Panc1 (cell line): ENCODE measurements at regions not wholly inside any gene's neighbourhood (a gene's known extent, or its start where the extent isn't known, plus 50 kb on each side); places are given as distances from the start of the nearest gene placed in this dataset.

Source experiments
- ATAC-seq: fragments of 200-7000 bp; cut with Tn5 transposase; 2 replicates; pipeline ENCODE4 v1.9.1; 2020; ENCODE audit warnings: mild to moderate bottlenecking, moderate library complexity
- BruUV-seq: library from RNA; stranded (reverse); fragments of 400-500 nt; replicated peaks from 2 replicates; lab custom pipeline; 2021; lab: Mats Ljungman, UMichigan
- CTCF ChIA-PET: fragments of 300-600 bp; sonication (Branson Sonifier 250); formaldehyde crosslinking; loops from one replicate; lab custom pipeline; 2022; ENCODE audit warnings: antibody characterized with exemption; lab: Charles Lee
- POLR2A ChIA-PET: fragments of 300-600 bp; sonication (Branson Sonifier 250); formaldehyde crosslinking; loops from one replicate; lab custom pipeline; 2022; ENCODE audit warnings: antibody characterized with exemption; lab: Charles Lee
- DNase-seq: peaks from one replicate; pipeline ENCODE4 v3.0.0-alpha.2; 2010; ENCODE audit warnings: low read depth, low spot score
- H3K27ac ChIP-seq: 2 replicates; pipeline ENCODE4 v1.5.1; 2011; ENCODE audit warnings: mild to moderate bottlenecking, low read length, inconsistent platforms
- H3K27me3 ChIP-seq: fragments of 200-500 bp; sonication (Bioruptor generic); 2 replicates; pipeline ENCODE4 v1.6.0; 2014; ENCODE audit warnings: low read length, inconsistent platforms; ENCODE audit not compliant: control insufficient read depth, insufficient read depth
- H3K36me3 ChIP-seq: fragments of 200-500 bp; sonication (Bioruptor generic); 2 replicates; pipeline ENCODE4 v1.5.1; 2014; ENCODE audit warnings: inconsistent platforms, mild to moderate bottlenecking, low read length, moderate library complexity; ENCODE audit not compliant: control insufficient read depth, insufficient read depth
- H3K4me1 ChIP-seq: 2 replicates; pipeline ENCODE4 v1.5.1; 2011; ENCODE audit warnings: inconsistent platforms, mild to moderate bottlenecking, low read length, moderate library complexity; ENCODE audit not compliant: control insufficient read depth, insufficient read depth
- H3K4me3 ChIP-seq, 2 experiments: 2 replicates each; pipeline ENCODE4 v1.5.1; 2011 to 2012; ENCODE audit warnings: low read depth in 2 of 2, low read length in 2 of 2, mild to moderate bottlenecking in 2 of 2, inconsistent platforms in 1 of 2, moderate library complexity in 1 of 2
- H3K9me3 ChIP-seq: fragments of 200-500 bp; sonication (Bioruptor generic); 2 replicates; pipeline ENCODE4 v1.5.1; 2014; ENCODE audit warnings: low read depth, mild to moderate bottlenecking, inconsistent platforms, low read length, moderate library complexity; ENCODE audit not compliant: control insufficient read depth, insufficient read depth
- POLR2AphosphoS5 ChIP-seq: IDR thresholded peaks from 2 replicates; pipeline ENCODE4 v1.6.1; 2012; ENCODE audit warnings: mild to moderate bottlenecking, low read depth, low read length, moderate library complexity
- SIN3A ChIP-seq: IDR thresholded peaks from 2 replicates; pipeline ENCODE4 v1.6.1; 2012; ENCODE audit warnings: low read depth, mild to moderate bottlenecking, low read length, moderate library complexity, borderline replicate concordance; ENCODE audit not compliant: insufficient read depth
- TCF7L2 ChIP-seq: IDR thresholded peaks from 2 replicates; pipeline ENCODE4 v1.6.1; 2011; ENCODE audit warnings: mild to moderate bottlenecking, low read depth, low read length, inconsistent platforms
- in situ Hi-C: cut with HindIII; loops from 2 replicates; pipeline ENCODE4 v1.10.0; 2016; ENCODE audit warnings: low sequenced_read_pairs, low pct_unique_long_range_greater_than_20kb
- intact Hi-C: fragments of 100-400 bp; cut with micrococcal nuclease; formaldehyde crosslinking; loops from one replicate; pipeline ENCODE4 v1.10.0; 2022; ENCODE audit not compliant: unreplicated experiment
- TF ChIP-seq, protein P1 (sequence below): fragments of 450-650 bp; IDR thresholded peaks from 2 replicates; pipeline ENCODE4 v1.5.1; 2017; ENCODE audit warnings: mild to moderate bottlenecking
- TF ChIP-seq, protein P2 (sequence below), 2 experiments: IDR thresholded peaks; 2 replicates each; pipeline ENCODE4 v1.6.1; 2011 to 2012; ENCODE audit warnings: low read depth in 2 of 2, control low read depth in 1 of 2, low read length in 1 of 2, mild to moderate bottlenecking in 1 of 2, moderate library complexity in 1 of 2; ENCODE audit not compliant: insufficient read depth in 1 of 2

DNA sequence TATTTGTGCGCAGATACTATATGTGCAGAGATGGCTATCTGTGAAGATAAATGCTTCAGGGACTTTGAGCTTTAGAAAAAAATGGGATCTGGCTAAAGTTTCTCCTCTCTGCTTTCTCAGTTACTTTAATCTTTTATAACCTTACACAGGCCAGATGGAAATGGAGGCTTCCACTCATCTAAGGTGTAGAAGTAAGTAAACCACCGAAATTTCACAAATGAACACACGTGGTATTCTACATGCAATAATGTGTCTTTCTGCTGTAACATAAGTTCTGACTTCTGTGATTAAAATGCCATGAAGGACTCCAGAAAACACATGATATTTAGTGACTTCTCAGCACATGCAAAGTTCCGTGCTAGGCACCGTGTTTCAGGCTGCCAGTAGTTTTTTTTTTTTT, 99.1 kb upstream of the FOXN3 start:
- Histone ChIP-seq H3K27me3 (no peaks in the 10 kb centered on the region), H3K9me3 (no peaks in the 10 kb centered on the region), H3K36me3 (no peaks in the 10 kb centered on the region), H3K27ac (no peak overlapping the region), H3K4me3 (no peak overlapping the region), H3K4me1 (no peaks in the 10 kb centered on the region)
- no peak for DNase-seq
- POLR2A ChIA-PET: no interaction called here
- intact Hi-C loops (no loop called here), in situ Hi-C loops (no loop called here)
- no peak for ATAC-seq
- TF ChIP-seq POLR2AphosphoS5 (no peak), TCF7L2 (no peak), SIN3A (no peak)
- TF ChIP-seq, protein P1, sequence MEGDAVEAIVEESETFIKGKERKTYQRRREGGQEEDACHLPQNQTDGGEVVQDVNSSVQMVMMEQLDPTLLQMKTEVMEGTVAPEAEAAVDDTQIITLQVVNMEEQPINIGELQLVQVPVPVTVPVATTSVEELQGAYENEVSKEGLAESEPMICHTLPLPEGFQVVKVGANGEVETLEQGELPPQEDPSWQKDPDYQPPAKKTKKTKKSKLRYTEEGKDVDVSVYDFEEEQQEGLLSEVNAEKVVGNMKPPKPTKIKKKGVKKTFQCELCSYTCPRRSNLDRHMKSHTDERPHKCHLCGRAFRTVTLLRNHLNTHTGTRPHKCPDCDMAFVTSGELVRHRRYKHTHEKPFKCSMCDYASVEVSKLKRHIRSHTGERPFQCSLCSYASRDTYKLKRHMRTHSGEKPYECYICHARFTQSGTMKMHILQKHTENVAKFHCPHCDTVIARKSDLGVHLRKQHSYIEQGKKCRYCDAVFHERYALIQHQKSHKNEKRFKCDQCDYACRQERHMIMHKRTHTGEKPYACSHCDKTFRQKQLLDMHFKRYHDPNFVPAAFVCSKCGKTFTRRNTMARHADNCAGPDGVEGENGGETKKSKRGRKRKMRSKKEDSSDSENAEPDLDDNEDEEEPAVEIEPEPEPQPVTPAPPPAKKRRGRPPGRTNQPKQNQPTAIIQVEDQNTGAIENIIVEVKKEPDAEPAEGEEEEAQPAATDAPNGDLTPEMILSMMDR: no peak
- TF ChIP-seq, protein P2, sequence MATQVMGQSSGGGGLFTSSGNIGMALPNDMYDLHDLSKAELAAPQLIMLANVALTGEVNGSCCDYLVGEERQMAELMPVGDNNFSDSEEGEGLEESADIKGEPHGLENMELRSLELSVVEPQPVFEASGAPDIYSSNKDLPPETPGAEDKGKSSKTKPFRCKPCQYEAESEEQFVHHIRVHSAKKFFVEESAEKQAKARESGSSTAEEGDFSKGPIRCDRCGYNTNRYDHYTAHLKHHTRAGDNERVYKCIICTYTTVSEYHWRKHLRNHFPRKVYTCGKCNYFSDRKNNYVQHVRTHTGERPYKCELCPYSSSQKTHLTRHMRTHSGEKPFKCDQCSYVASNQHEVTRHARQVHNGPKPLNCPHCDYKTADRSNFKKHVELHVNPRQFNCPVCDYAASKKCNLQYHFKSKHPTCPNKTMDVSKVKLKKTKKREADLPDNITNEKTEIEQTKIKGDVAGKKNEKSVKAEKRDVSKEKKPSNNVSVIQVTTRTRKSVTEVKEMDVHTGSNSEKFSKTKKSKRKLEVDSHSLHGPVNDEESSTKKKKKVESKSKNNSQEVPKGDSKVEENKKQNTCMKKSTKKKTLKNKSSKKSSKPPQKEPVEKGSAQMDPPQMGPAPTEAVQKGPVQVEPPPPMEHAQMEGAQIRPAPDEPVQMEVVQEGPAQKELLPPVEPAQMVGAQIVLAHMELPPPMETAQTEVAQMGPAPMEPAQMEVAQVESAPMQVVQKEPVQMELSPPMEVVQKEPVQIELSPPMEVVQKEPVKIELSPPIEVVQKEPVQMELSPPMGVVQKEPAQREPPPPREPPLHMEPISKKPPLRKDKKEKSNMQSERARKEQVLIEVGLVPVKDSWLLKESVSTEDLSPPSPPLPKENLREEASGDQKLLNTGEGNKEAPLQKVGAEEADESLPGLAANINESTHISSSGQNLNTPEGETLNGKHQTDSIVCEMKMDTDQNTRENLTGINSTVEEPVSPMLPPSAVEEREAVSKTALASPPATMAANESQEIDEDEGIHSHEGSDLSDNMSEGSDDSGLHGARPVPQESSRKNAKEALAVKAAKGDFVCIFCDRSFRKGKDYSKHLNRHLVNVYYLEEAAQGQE (IDR thresholded peaks at IDR 0.05; ENCODE audit: insufficient read depth in 1 of 2, low read depth in 2 of 2, low read length in 1 of 2): no peak
- BruUV-seq: no TSS peak
- CTCF ChIA-PET: no interaction called here

DNA sequence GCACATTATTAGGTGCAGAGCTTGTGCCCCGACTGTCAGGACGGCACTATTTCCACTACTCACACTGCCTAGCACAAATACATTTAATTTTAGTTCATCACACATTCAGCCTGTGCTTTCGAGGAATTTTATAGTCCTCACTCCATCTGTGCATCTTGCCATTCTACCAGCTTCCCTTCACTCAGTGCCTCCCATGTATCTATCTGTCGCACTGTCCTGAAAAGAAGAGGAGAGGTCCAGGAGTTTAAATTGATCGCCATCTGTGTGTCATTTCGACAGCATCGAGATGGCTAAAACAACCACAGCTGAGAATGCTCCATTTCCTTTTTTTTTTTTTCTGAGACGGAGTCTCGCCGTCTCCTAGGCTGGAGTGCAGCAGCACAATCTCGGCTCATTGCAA, 97.6 kb upstream of the FOXN3 start:
- no peak for TF ChIP-seq TCF7L2
- TF ChIP-seq, protein P1: no peak
- TF ChIP-seq, protein P2 (IDR thresholded peaks at IDR 0.05; ENCODE audit: insufficient read depth in 1 of 2, low read depth in 2 of 2, low read length in 1 of 2): no peak
- TF ChIP-seq POLR2AphosphoS5: no peak
- TF ChIP-seq SIN3A: no peak
- in situ Hi-C loops (no loop called here), intact Hi-C loops (no loop called here)
- no TSS peak for BruUV-seq
- ATAC-seq: no peak
- H3K9me3 ChIP-seq: no peaks in the 10 kb centered on the region
- no peaks in the 10 kb centered on the region for H3K36me3 ChIP-seq
- no peak overlapping the region for H3K27ac ChIP-seq
- H3K4me3 ChIP-seq: no peak overlapping the region
- H3K27me3 ChIP-seq: no peaks in the 10 kb centered on the region
- H3K4me1 ChIP-seq: no peaks in the 10 kb centered on the region
- DNase-seq: no peak
- ChIA-PET POLR2A (no interaction called here), CTCF (interaction anchor here (0.7 kb wide), 1 partner anchor 266 kb away, joined by 5 read pairs; no protein-coding TSS in a partner anchor)
